MM.1S (cell line): ENCODE measurements at regions not wholly inside any gene's neighbourhood (a gene's known extent, or its start where the extent isn't known, plus 50 kb on each side); places are given as distances from the start of the nearest gene placed in this dataset.

Source experiments
- EZH2 ChIP-seq: fragments of 300-600 bp; sonication (generic); optimal IDR thresholded peaks from 2 replicates; pipeline ENCODE3; 2017; ENCODE audit warnings: low read depth, mild to moderate bottlenecking, antibody characterized with exemption, low read length, mixed read lengths
- EZH2phosphoT487 ChIP-seq: fragments of 300-600 bp; sonication (generic); IDR thresholded peaks from 2 replicates; pipeline ENCODE4 v1.6.1; 2018; ENCODE audit warnings: antibody characterized with exemption, low read length
- TF ChIP-seq, protein P1 (sequence below): fragments of 300-600 bp; sonication (generic); IDR thresholded peaks from 2 replicates; pipeline ENCODE4 v1.5.1; 2016; ENCODE audit warnings: antibody characterized with exemption, low read length, mixed read lengths

DNA sequence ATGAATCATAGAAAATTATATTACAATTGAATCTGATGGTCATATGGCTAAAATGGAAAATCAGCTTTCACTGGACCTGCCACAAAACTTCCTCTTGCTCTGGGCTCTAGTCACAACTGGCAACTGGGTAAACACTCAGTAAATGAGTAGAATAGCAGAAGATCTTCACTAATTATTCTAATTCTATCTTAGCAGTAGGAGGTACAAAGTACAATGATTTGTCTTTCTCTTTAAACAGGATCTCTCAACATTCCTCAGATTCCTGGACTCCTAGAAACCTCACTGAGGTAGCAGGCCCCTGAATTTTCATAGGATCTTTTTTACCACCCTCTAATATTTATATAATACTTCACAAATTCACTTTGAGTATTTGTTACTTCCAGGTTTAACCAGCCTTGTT, 239.9 kb upstream of the SMARCA2 start:
- TF ChIP-seq, protein P1, sequence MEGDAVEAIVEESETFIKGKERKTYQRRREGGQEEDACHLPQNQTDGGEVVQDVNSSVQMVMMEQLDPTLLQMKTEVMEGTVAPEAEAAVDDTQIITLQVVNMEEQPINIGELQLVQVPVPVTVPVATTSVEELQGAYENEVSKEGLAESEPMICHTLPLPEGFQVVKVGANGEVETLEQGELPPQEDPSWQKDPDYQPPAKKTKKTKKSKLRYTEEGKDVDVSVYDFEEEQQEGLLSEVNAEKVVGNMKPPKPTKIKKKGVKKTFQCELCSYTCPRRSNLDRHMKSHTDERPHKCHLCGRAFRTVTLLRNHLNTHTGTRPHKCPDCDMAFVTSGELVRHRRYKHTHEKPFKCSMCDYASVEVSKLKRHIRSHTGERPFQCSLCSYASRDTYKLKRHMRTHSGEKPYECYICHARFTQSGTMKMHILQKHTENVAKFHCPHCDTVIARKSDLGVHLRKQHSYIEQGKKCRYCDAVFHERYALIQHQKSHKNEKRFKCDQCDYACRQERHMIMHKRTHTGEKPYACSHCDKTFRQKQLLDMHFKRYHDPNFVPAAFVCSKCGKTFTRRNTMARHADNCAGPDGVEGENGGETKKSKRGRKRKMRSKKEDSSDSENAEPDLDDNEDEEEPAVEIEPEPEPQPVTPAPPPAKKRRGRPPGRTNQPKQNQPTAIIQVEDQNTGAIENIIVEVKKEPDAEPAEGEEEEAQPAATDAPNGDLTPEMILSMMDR, result no peak
- no peak for TF ChIP-seq EZH2phosphoT487
- TF ChIP-seq EZH2, result no peak
